ENCODE measurements at regions not wholly inside any gene's neighbourhood (a gene's known extent, or its start where the extent isn't known, plus 50 kb on each side); places are given as distances from the start of the nearest gene placed in this dataset.

GRCh38 chr17:14006249-14006942, 62.9 kb upstream of the COX10 start:
- TF ChIP-seq HNF4G (IDR thresholded peaks at IDR 0.05) (peak; percentile 61), HNF4A (conservative IDR thresholded peaks at IDR 0.05) (peak; percentile 91), SP1 (IDR thresholded peaks at IDR 0.05) (peak; percentile 89), GABPA (IDR thresholded peaks at IDR 0.05 in 1 of 2, conservative IDR thresholded peaks at IDR 0.05 in 1 of 2) (no peak), MAX (IDR thresholded peaks at IDR 0.05) (peak; percentile 65), JUND (IDR thresholded peaks at IDR 0.05) (peak in 1 of 2 donors; percentile 49), RAD21 (IDR thresholded peaks at IDR 0.05) (peak; percentile 43 to 61), FOXA1 (IDR thresholded peaks at IDR 0.05) (no peak), REST (IDR thresholded peaks at IDR 0.05) (no peak), CTCF (IDR thresholded peaks at IDR 0.05; ENCODE audit: low read depth, low read length, missing input control) (peak; percentile 7), FOXA2 (IDR thresholded peaks at IDR 0.05) (peak; percentile 44), TAF1 (conservative IDR thresholded peaks at IDR 0.05) (no peak), NR2F2 (IDR thresholded peaks at IDR 0.05) (peak; percentile 51), RXRA (IDR thresholded peaks at IDR 0.05) (peak; percentile 93 to 96), EGR1 (IDR thresholded peaks at IDR 0.05; ENCODE audit: low read depth in 2 of 2) (peak in 1 of 2 donors; percentile 38), ZBTB33 (IDR thresholded peaks at IDR 0.05) (peak; percentile 41), YY1 (IDR thresholded peaks at IDR 0.05) (peak; percentile 74), ATF3 (IDR thresholded peaks at IDR 0.05) (no peak)
- Histone ChIP-seq H3K9ac (ENCODE audit: low read depth in 1 of 2, low read length in 2 of 2) (peak overlapping the region in 1 of 2 donors; percentile 1), H3K4me3 (ENCODE audit: low read depth in 1 of 3, low read length in 3 of 3) (no peak overlapping the region), H3K36me3 (ENCODE audit: control insufficient read depth in 4 of 4, insufficient read depth in 3 of 4, low read depth in 1 of 4, low read length in 3 of 4) (no peaks in the 10 kb centered on the region), H3K9me3 (ENCODE audit: control insufficient read depth in 4 of 4, low read length in 3 of 4) (no peaks in the 10 kb centered on the region), H3K27ac (ENCODE audit: low read depth in 1 of 2, low read length in 2 of 2) (peak overlapping the region; percentile 76 to 92), H3K27me3 (ENCODE audit: control insufficient read depth in 4 of 4, insufficient read depth in 4 of 4, low read length in 3 of 4) (no peaks in the 10 kb centered on the region), H3K4me1 (ENCODE audit: control insufficient read depth in 4 of 4, insufficient read depth in 4 of 4, low read length in 3 of 4) (peaks cover 9 to 47% (median 38%) of the 10 kb centered on the region in 4 donors)
- WGBS: 39% methylated on average over 1 of the region's 1 CpG
- DNase-seq (ENCODE audit: low spot score): no peak
